HG03159 (cell line): ENCODE measurements at regions not wholly inside any gene's neighbourhood (a gene's known extent, or its start where the extent isn't known, plus 50 kb on each side); places are given as distances from the start of the nearest gene placed in this dataset.

Source experiments
- ATAC-seq: cut with Tn5 transposase; IDR thresholded peaks from one replicate; pipeline ENCODE4 v1.9.1; 2021; ENCODE audit warnings: mild to moderate bottlenecking, moderate library complexity; ENCODE audit not compliant: unreplicated experiment

DNA sequence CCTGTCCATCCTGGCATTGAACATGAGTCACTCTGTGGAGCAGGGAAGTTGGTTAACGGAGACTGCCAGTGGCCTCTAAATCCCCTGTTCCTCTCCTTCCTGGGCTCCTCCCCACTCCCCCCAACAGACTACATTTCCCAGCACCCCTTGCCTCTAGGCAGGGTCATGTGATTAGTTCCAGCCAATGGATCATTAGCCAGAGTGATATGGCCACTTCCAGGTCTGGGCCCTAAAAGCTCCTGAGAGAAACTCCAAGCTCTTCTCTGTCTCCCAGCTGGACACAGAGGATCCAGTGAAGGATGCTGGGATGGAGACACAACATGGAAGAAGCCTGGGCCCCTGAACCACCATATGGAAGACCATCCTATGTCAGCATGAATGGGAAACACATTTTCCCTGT is 54.4 kb upstream of the RFLNA start:
- ATAC-seq = no peak

DNA sequence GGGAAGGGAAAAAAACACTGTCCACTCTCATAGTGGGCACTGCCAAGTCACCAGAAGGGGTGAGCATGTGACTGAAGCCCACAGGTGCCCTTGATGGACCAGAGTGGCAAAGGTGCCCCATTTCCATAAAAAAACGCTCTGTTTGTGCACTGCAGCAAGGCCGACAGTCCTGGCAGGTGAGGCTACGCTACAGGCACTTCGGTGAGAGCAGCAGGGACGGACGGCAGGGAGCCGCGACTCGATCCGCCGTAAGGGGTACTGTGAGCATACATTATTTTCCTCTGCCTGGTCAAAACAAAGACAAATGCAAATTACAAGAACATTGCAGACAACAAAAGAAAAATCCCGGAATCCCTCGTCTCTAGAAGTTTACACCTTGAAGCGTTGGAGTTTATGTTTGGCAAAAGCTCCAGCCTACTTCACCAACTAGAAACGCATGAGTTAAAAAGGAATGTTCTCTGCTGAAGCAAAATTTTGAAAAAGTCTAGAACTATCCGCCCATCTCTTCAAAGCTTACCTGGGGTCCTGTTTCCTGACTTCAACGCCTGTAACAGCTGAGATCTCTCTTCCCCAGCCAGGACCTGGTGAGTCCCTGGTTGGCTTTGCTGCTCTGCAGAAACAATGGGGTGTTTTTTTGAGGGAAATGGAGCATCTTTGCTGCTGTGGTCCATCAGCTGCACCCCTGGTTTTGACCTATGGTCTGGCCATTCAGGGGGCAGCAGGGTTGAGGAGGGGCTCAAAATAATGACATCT is 52.9 kb upstream of the RFLNA start:
- ATAC-seq = no peak

DNA sequence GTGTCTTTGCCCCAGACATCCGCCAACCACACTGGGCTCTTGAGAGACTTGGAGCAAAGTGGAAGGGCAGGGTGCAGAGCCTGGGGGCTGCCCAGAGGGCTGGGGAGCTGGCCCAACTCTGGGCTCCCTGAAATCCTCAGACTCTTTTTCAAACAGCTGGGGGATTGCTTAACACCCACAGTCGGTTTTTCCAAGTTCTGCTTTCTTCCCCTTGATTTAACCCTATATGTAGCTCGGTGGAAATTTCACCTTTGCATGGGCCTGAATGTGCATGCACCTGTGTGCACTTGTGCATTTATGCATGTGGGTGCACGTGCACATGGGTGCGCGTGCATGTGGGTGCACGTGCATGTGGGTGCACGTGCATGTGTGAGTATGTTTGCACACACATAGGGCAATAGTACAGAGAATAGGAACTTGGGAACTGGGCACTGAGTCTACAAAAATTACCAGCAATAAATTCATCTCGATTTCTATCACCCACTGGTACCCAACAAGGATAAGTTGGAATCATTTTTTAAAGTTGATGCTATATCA is 52.3 kb upstream of the RFLNA start:
- ATAC-seq = no peak

DNA sequence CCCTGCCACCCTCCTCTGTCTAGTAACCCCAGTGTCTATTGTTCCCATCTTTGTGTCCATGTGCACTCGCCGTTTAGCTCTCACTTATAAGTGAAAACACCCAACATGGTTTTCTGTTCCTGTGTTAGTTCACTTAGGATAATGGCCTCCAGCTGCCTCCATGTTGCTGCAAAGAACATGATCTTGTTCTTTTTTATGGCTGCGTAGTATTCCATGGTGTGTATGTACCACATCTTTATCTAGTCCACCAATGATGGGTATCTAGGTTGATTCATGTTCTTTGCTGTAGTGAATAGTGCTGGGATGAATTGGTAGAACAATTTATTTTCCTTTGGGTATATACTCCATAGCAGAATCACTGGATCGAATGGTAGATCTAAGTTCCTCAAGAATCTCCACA is 51.0 kb upstream of the RFLNA start:
- no peak for ATAC-seq
